ENCODE measurements at regions not wholly inside any gene's neighbourhood (a gene's known extent, or its start where the extent isn't known, plus 50 kb on each side); places are given as distances from the start of the nearest gene placed in this dataset.

DNA sequence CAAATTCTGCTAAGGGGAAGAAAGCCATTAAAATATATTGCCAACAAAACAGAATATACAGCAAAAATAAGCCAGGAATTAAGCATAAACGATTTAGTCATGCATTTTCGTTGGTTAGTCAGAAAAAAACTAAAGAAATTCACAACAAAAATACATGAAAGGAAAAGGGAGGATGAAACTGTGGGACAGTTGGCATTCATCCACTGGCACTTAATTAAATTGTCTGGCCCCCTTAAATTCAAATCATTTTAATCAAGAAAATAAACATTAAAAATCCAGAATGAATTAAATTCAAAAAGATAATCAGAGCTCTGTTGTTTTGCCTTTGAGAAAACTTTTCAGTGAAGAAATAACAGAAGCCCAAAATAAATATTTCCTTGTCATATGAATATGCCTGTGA lies 264.6 kb upstream of the TMTC1 start:
- no peak for TF ChIP-seq EZH2phosphoT487 (IDR thresholded peaks at IDR 0.05; ENCODE audit: insufficient read depth, low read depth)
- TF ChIP-seq EZH2 (IDR thresholded peaks at IDR 0.05; ENCODE audit: insufficient read depth, poor library complexity, severe bottlenecking), result no peak
